ELF-1 (cell line): ENCODE measurements at regions not wholly inside any gene's neighbourhood (a gene's known extent, or its start where the extent isn't known, plus 50 kb on each side); places are given as distances from the start of the nearest gene placed in this dataset.
A peak's percentile ranks its signal among the peaks of the same experiment; 100 is the strongest.

ENCODE experiments used
- DNase-seq: peaks from one replicate; pipeline ENCODE4 v3.0.0-alpha.2; 2016; ENCODE audit warnings: low read depth, low spot score

- DNase-seq, result no peak
These were observed 270.2 kb upstream of the CPHXL start for GRCh38 chr16:75996491-75996890.

GRCh38 chr16:75997606-75998005 is 271.3 kb upstream of the CPHXL start:
- DNase-seq, result no peak

GRCh38 chr16:76007645-76008044 is 269.6 kb upstream of the CNTNAP4 start:
- DNase-seq, result no peak

- DNase-seq, result no peak
These were observed 253.4 kb upstream of the CNTNAP4 start for GRCh38 chr16:76023835-76024234.

- no peak for DNase-seq
These were observed 241.5 kb upstream of the CNTNAP4 start for GRCh38 chr16:76035689-76036088.

GRCh38 chr16:76038097-76038496 is 239.1 kb upstream of the CNTNAP4 start:
- no peak for DNase-seq

- no peak for DNase-seq
These were observed 224.5 kb upstream of the CNTNAP4 start for GRCh38 chr16:76052725-76053124.

- no peak for DNase-seq
These were observed 218.0 kb upstream of the CNTNAP4 start for GRCh38 chr16:76059186-76059585.

GRCh38 chr16:76059701-76060100 is 217.5 kb upstream of the CNTNAP4 start:
- DNase-seq, result no peak

GRCh38 chr16:76071690-76072089 is 205.5 kb upstream of the CNTNAP4 start:
- DNase-seq, result no peak

GRCh38 chr16:76081967-76082366 is 195.2 kb upstream of the CNTNAP4 start:
- DNase-seq, result no peak

GRCh38 chr16:76106647-76107046 is 170.6 kb upstream of the CNTNAP4 start:
- no peak for DNase-seq

GRCh38 chr16:76108460-76108859 is 168.7 kb upstream of the CNTNAP4 start:
- DNase-seq, result no peak

GRCh38 chr16:76114681-76115080 is 162.5 kb upstream of the CNTNAP4 start:
- DNase-seq, result no peak

- DNase-seq, result no peak
These were observed 158.9 kb upstream of the CNTNAP4 start for GRCh38 chr16:76118344-76118743.

- no peak for DNase-seq
These were observed 155.6 kb upstream of the CNTNAP4 start for GRCh38 chr16:76121636-76122035.

GRCh38 chr16:76123966-76124365 is 153.2 kb upstream of the CNTNAP4 start:
- DNase-seq, result no peak

- no peak for DNase-seq
These were observed 151.3 kb upstream of the CNTNAP4 start for GRCh38 chr16:76125871-76126270.

GRCh38 chr16:76138056-76138455 is 139.1 kb upstream of the CNTNAP4 start:
- DNase-seq, result peak; percentile 60

GRCh38 chr16:76157629-76158028 is 119.6 kb upstream of the CNTNAP4 start:
- peak; percentile 4 for DNase-seq

GRCh38 chr16:76162046-76162445 is 115.2 kb upstream of the CNTNAP4 start:
- no peak for DNase-seq

- no peak for DNase-seq
These were observed 112.1 kb upstream of the CNTNAP4 start for GRCh38 chr16:76164970-76165558.

GRCh38 chr16:76175718-76176117 is 101.5 kb upstream of the CNTNAP4 start:
- DNase-seq, result no peak

GRCh38 chr16:76176153-76176552 is 101.0 kb upstream of the CNTNAP4 start:
- DNase-seq, result no peak
